ENCODE measurements at regions not wholly inside any gene's neighbourhood (a gene's known extent, or its start where the extent isn't known, plus 50 kb on each side); places are given as distances from the start of the nearest gene placed in this dataset.

DNA sequence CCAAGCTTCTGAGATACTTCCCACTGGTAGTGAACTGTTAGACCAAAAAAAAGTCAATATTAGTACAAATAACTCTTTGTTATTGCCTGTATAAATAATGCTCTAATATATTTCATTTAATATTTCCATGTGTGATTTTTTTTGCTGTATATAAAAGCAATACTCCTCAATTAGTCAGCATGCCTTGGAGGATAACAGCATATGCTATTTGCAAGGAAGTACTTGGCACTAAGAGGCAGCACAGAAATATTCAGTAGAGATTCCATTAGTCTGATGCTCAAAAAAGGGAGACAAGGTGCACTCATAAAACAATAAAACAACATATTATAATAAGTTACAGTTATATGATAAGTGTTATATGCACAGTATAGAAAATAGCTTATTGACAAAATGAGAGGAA lies 296.6 kb upstream of the MPDZ start:
- TF ChIP-seq, protein P1, sequence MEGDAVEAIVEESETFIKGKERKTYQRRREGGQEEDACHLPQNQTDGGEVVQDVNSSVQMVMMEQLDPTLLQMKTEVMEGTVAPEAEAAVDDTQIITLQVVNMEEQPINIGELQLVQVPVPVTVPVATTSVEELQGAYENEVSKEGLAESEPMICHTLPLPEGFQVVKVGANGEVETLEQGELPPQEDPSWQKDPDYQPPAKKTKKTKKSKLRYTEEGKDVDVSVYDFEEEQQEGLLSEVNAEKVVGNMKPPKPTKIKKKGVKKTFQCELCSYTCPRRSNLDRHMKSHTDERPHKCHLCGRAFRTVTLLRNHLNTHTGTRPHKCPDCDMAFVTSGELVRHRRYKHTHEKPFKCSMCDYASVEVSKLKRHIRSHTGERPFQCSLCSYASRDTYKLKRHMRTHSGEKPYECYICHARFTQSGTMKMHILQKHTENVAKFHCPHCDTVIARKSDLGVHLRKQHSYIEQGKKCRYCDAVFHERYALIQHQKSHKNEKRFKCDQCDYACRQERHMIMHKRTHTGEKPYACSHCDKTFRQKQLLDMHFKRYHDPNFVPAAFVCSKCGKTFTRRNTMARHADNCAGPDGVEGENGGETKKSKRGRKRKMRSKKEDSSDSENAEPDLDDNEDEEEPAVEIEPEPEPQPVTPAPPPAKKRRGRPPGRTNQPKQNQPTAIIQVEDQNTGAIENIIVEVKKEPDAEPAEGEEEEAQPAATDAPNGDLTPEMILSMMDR (IDR thresholded peaks at IDR 0.05): no peak
- TF ChIP-seq POLR2A (IDR thresholded peaks at IDR 0.05) (no peak), EP300 (IDR thresholded peaks at IDR 0.05) (no peak)
